ENCODE measurements at regions not wholly inside any gene's neighbourhood (a gene's known extent, or its start where the extent isn't known, plus 50 kb on each side); places are given as distances from the start of the nearest gene placed in this dataset.

DNA sequence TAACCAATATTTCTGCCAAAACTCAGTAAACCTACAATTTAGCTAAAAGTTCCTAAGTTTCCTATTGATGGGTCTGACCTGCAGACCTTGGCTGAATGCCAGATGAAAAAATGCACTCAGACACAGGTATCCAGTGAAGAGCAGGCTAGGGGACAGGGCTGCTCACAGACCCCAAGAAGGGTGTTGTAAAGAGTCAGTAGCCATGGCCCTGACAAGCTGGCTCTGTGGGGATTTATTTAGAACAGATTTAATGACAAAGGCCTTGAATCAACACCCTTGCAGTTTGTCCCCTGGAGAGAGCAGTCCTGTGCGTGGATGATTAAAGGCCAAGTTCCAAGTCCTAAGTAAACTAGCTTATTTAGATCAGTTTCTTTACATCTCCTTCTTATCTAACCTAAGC, 1243.2 kb upstream of the ADGRL4 start:
- DNase-seq, result no peak

DNA sequence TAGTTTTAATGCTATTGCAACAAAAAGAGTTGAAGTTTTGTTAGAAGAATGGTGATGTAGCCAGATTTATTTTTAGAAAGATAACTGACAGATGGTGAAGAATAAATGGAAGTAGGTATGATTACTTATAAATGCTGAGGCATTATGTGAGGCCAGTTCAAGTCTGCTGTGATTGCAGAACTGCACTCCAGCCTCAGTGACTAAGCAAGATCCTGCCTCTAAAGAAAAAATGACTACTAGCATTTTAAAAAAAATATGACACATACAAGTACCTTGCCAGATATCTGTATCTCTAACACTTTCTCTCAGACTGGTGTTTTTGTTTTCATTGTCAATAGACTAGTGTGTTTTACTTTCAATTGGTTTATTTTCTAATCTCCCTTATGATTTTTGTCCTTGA, 1242.4 kb upstream of the ADGRL4 start:
- DNase-seq, result peak; percentile 9

DNA sequence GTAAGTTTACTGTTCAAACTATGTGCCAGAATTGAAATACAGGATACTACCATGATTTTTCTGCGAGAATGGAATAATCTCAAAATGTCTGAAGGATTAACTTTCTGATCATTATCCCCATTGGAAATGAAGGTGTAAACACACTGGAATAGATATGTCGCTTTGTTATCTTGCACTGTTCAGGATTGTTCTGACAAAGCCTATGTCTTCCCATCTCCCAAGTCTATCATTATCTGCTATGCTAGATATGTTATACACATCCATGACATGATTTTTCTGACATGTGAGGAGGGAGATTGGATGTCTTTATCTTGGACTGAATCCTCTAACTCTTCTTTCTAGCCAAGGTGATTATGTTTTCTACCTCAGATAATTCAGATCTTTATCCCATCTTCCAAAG, 1239.3 kb upstream of the ADGRL4 start:
- no peak for DNase-seq

DNA sequence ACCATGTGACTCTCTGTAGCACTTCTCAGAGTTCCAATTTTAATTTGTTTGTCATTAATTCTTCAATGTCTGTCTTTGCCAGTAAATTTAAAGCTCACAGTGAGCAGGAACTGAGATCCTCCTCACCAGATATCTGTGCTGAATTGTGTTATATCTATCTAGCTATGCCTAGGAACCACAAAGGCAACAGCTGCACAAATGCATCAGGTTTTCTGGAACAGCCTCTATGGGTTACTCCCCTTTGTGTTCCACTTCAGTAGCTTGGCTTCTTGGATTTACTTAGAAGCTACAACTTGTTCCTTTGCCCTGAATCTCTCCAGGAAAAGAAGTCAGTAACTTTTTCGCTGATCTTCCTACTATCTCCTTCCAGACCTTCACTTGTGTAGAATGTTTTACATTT, 1237.8 kb upstream of the ADGRL4 start:
- DNase-seq, result no peak

DNA sequence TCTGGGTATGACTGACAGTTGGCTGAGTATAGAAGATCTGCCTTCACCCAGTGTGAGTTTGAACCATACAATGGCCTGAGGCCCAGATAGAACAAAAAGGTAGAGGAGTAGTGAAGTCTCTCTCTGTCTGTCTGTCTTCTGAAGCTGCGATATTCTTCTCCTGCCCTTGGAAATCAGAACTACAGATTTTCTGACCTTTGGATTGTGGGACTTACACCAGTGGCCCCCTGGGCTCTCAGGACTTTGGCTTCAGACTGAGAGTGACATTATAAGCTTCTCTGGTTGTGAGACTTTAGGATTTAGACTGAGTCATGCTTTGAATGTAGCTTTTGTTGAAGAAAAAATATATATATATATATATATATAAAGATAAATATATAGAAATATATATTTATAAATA, 1235.0 kb upstream of the ADGRL4 start:
- DNase-seq, result no peak

DNA sequence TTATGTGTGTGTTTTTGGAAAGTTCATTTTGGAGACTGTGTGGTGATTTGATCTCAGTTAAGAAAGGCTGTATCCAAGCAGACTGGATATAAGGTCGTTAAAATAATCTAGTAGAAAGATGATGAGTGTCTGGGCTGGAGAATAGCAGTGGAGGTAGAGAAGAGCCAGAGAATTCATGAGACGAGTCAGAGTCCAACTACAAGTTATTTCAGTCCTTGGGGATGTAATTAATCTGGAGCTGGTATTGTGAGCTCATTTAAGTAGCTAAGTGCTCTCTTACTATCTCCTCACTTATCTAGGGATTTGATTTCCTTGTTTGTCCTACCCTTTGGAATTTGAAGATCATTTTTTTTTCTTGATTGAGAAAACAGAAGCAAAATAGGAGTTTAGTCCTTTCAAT, 1219.0 kb upstream of the ADGRL4 start:
- no peak for DNase-seq

DNA sequence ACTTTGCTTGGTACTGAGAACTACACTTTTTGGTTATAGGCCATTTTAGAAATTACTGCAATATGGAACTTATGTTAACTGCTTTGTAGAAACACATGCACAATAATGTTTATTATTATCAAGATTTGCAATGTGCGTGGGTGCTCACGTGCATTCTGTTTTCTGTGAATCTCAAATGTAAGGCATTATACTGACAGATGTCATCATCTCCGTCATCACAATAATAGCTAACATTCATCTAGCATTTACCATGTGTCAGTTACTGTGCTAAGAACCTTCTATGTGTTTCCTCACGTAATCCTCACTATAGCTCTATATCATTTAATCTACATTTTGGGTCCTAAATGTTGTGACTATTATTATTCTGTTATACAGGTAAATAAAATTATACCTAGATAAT, 1214.8 kb upstream of the ADGRL4 start:
- DNase-seq, result no peak

DNA sequence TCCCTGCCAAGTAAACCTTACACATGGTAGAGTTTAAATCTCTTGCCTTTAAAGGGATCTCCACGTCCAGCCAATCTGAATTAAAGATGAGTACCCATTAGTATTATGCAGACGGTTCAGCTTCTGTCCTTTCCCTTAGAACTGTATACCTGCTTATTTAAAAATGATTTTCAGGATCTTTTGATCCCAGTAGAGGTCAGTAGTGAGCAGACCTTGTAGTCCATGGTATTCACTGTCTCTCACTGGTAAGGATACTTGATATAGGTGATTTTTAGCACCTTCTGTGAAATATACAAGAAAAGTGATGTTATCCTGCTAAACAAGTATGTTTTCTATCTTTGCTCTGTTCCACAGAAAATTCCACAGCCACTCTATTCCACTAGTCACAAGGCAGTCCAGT, 1211.6 kb upstream of the ADGRL4 start:
- peak; percentile 61 for DNase-seq

DNA sequence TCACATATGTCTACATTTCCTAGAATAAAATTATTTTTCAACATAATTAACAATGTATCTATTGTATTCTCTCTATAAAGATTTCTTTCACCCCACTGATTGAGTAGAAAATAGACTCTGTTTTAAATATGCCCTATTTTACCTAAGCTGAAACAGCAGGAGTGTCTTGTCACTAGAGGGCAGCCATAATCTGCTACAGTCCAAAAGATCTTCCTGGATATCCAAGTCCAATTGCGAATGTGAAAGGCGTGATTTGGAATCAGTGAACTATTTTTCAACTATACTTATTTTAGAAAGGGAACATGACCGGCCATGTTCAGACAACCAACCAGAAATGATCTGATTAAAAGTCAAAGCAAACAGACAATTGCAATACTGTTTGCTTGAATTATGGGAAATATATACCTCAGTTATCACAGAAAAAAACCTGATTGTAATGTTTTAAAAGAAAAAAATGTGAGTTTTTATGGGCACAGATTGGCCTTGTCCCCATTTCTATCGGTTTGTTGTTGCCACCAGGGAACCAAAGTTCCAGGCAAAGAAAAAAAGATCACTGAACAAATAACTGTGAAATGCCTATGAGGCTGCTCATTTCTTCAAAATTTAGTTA, 1211.0 kb upstream of the ADGRL4 start:
- DNase-seq, result peak; percentile 76

DNA sequence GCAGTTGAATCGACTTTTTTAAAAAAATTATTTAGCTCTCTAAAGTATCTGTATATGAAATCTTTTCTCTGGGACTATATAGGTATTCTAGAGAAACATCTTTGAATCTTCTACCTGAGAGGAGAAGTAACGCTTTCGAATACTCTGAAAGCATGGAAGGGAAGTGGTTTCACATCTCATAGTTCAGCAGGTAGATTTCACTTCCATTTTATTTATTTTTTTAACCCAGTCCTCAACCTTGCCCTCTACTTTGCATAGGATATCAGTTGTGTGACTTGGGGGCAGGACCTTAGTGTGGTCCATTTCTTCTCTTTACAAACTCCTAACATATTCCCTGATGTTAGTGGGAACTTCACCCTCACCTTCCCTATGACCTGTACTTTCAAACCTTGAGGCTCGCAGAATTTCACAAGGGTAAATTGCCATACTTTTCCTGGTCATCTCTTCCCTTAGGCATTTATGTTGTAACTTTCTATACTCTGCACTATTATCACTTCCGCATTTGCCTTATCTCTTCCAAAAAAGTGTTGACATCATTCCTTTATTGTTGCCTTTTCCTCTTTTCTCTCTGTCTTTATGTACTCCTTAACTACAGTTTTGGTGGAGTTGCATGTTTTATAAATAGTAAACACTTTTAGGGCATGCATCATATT, 1208.5 kb upstream of the ADGRL4 start:
- DNase-seq, result no peak

DNA sequence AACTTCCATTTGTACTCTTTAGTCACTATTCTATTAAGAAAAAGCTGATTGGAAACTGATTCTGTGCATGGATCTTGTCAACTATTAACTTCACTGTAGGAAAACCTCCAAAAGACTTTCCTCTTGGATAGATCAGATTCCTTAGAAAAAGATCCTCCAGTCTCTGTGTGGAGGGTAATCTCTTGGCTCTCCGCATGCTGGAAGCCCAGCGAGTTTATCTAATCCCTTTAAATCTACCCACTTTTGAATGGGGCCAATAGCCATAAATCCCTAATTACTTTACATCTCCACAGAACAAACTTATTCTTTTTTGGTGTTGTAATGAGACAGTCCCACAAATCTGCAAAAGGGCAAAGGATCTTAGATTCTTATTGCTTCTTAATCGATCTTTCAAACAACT, 1206.4 kb upstream of the ADGRL4 start:
- no peak for DNase-seq

DNA sequence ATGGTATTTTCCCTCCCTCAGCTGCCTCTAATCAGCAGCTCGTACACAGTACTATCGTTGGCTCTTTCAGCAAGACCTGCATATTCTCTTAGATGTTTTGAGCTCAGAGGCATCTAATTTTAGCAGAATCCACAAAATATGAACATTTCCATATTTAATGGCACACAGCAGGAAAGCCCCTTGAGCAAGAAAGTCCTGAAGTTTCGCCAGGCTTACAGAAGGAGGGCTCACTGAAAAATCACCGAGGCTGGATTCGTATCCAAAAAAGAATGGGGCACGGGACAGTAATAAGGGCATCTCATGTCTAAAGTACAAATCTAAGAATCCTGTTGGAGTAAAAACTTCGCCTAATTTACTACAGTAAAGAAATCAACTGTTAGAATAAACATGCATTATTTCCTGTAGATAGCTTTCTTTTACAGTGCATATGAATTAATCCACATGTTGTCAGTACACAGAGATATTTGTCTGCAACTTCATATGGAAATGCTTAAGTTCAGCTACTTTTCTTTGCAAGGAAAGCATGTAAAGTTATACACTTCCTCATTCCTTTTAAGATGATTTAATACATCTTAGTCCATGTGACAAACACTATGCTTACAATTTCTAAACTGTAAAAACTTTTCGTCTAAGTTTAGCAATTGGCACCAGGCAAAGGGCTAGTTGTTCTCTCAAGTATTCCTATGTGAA, 1205.3 kb upstream of the ADGRL4 start:
- peak; percentile 59 for DNase-seq

DNA sequence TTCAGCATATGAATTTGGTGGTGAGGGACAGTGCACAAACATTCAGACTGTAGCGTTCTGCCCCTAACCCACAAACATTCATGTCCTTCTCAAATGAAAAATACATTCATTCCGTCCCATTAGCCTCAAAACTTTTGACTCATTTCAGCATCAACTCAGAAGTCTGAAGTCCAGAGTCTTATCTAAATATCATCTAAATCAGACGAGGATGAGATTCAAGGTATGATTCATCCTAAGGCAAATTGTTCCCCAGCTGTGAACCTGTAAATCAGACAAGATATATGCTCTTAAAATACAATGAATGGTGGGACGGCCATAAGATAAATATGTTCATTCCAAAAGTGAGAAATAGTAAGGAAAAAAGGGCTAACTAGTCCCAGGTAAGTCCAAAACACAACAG, 1195.6 kb upstream of the ADGRL4 start:
- no peak for DNase-seq

DNA sequence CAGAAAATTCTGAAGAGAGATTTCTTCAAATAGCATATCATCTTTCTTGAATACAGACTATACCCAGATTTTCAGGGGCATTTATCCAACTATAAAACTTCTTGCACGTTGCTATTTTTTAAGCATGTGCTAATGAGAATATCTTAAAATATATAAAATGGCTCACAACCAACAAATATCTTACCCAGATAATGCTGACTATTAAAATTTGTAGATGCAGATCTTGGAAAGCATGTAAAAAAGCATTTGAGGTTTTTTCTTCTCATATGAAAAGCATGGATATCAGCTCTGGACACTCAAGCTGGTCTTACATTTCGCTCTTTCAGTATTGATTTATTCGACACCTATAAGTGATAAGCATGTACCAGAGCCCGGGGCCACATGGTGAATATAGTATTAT, 1187.7 kb upstream of the ADGRL4 start:
- no peak for DNase-seq

DNA sequence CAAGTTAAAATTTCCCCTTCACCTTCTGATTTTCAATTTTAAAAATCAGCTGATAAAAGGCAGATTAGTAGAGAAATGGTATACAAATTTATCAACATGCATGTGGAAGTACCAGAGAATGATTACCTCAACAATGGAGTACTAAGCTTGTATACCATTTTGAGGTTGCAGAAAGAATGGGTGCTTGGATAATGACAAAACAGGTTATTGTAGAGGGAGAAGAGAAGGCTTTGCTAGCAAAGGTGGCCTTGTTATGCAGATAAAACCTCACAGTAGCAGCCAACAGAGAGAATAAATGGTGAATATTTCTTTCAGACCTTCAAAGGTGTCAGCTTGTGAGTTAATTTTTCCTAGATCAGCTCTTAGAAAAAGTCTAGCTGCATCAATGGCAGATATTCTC, 1174.9 kb upstream of the ADGRL4 start:
- no peak for DNase-seq

DNA sequence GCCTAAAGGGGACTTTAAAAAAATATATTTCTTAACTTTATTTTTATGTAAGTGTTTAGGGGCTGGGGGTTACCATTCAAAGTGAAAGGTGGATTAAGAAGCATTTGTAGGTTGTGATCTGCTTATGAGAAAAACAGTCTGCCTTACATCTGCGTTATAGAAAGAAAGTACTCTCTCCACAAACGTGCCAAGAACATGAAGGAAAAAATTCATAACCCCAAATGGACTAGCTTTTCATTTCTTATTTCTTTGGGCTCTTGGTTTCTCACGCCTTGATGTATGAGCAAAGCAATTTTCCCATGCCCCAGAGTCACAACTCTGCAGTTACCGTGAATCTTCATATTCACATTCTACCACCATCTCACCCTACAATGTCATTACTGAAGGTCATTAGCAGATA, 1165.1 kb upstream of the ADGRL4 start:
- no peak for DNase-seq

DNA sequence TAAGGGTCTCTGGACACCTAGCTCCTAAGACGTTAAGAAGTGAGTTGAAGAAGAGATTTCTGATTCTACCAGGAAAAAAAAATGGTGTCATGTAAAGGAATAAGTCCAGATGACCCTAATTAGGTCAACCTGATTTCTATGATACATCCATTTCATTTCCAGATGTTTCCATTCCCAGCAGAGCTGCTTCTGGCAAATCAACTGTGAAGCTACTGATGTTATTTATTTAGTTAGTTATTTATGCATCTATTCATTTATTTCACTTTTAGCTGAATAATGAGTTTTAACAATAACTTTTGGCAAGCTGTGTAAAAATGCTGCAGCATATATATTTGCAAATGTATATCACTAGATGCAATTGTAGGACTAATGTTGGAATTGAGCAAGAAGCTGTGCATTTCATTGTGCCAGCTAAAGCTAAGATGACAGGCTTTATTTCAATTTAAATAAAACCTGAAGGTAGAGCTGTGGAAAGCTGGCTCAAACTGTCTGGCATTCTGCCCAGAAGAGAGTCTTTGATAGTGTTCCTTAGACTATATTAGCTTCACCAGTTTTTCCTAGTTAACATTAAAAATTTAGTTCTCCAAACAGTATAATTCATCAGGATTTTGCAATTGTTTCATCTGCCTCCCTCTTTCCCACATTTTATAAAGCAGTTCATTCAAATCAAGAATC, 1164.4 kb upstream of the ADGRL4 start:
- no peak for DNase-seq

DNA sequence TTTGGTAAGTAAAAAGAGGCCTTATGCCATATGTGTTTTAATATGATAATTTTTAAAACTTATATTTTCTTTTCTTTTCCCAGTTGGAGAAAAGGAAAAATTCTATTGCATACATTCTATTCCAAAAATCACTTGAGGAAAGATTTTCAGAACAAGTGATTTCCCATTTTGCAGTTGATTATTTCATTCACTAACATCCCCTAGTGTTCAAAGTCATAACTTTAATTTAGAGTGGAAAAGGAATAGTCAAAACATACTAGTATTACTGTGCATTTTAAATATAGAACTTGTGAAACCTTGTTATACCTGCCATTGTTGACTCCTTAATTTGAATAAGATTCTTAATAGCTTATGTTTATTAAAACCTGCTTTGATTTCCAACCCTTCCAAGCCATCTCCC, 1157.6 kb upstream of the ADGRL4 start:
- DNase-seq, result no peak

DNA sequence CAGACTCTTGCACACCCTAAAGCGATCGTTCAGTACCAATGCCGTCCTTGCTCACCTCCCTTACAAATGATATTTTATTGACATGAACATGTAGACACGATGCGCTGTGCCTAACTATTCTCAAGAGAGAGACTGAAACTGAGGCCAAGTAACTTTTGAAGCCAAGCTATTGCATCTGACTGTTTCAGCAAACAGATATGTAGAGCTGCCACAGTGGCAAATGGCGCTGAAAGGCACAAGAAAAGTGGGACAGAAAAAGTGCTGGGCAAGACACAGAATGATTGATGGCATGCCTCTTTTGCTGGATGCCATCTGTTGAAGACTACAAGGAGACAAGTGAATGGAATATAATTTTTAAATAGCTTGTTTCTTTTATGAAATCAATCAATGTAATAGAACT, 1157.2 kb upstream of the ADGRL4 start:
- no peak for DNase-seq

DNA sequence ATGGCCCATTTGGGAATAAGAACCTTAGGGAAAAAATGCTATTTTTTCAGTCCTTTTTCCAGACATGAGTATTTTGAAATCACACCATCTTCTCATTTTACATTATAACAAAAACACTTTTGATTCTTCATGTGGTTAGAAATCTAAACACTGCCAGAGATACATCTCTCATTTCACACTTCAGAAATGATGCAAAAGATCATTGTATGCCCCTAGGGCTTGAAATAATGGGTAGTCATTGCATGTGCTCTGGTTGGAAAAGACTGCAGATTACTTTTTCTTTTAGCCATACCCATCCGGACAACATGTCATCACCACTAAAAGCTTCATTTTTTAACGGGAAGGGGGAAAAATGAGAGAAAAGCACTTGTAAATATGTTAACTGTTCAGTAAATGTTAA, 1152.2 kb upstream of the ADGRL4 start:
- DNase-seq, result no peak

DNA sequence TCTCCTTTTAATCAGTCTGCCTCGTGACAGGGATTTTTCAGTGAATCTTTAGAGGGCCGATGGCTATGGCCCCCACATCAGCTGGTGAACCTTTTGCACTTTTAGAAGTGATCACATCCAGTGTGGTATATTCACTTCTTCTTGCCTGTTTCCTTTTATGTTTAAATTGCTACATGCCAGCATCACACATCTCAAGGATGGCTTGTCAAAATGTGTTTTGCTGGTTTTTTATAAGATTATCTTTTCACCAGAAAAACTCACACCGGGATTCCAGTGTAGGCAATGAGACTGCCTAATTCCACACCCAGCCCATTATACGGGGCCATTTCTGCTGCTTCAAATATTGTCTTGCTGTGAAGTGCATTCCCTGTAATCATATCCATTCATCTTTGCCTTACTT, 1151.7 kb upstream of the ADGRL4 start:
- no peak for DNase-seq

DNA sequence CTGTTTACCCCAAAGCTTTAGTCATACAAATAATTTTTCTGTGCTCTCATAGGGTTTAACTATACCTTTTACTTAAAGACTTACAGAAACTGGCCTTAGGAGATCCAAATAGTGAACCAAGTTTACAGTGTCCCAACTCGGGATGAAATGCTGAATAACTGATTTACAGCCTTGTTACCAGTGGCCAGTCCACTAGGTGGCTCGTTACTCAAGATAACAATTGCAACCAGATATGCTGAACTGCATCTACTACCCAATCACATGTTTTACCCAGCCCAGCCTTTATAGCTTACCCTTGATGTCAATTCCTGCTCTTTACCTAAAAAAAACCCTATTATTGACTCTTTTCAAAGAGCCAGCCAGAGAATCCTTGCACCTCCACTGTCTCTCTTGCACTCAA, 1148.8 kb upstream of the ADGRL4 start:
- DNase-seq, result peak; percentile 3

DNA sequence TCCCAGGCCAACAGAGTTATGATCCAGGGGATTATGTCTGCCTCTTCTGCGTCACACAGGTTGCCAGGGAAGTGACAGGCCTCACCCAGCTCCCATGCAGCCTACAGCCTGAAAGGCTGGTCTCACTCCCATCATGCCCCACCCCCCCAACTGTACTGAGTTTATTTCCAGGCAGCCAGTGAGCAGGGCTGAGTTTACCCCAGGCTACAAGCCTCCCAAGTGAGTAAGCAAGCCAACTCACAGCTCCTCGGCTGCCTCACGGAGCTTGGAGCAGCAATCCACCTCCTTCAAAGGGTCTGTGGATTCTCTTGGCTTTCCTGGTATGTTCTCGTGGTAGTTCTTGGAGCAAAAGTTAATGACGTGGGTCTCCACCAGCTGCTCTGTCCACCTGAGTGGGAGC, 1147.6 kb upstream of the ADGRL4 start:
- peak; percentile 1 for DNase-seq

DNA sequence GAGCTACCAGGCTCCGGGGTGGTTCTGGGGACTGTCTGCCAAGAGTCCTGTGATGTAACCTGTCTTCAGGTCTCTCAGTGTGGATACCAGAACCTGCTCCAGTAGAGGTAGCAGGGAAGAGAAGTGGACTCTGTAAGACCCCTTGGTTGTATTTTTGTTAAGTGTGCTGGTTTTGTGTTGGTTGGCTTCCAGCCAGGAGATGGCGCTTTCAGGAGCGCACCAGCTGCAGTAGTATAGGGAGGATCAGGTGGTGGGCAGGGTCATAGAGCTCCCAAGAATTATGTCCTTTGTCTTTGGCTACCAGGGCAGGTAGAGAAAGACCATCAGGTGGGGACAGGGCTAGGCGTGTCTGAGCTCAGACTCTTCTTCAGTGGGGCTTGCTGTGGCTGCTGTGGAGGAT, 1147.2 kb upstream of the ADGRL4 start:
- no peak for DNase-seq
